ENCODE measurements at regions not wholly inside any gene's neighbourhood (a gene's known extent, or its start where the extent isn't known, plus 50 kb on each side); places are given as distances from the start of the nearest gene placed in this dataset.
"Not testable (repeated sequence)": the region's sequence is repeated elsewhere in the genome, so short reads cannot be mapped to it uniquely, and the experiment has no call there.

- no peak for DNase-seq
Observed at GRCh38 chr6:2611092-2611491, 139.6 kb downstream of the MYLK4 start.

- DNase-seq: no peak
Observed at GRCh38 chr6:2608503-2608902, 142.2 kb downstream of the MYLK4 start.

- no peak for DNase-seq
Observed at GRCh38 chr6:2600363-2600762, 150.4 kb downstream of the MYLK4 start.

DNA sequence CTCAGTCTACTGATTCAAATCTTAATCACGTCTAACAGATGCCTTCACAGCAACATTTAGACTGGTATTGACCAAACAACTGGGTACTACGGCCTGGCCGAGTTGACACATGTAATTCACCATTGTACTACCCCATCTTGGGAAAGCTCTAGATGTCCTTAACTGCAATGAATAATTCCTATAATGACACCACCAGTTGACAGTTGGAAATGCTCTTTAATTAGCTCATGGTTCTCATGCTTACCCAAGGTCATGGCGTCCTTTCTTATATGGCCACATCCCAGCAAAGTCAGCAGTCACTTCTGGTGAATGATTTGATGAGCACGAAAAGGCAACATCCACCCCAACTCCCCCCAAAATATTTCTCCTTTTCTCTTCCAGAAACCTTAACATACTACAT lies 150.9 kb downstream of the MYLK4 start:
- no peak for DNase-seq

GRCh38 chr6:2598867-2599266 lies 151.9 kb downstream of the MYLK4 start:
- DNase-seq: no peak

DNA sequence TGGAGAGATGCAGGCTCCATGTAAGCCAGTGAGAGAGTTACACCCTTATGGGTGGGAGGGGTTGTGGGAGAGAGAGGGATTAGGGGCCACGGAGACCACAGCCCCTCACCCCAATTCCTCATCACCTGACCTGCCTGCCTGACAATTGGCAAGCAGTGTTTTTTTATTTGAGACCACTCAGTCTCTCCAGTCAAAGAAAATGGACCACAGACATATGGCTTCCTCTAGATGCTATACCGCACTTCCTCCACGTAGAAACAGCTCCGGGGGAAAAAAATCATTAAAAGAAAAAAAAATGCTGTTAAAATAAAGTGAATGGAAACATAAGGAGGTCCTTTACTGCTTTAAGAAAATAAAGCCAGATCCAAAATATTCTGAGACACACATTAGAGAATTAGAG lies 152.7 kb downstream of the MYLK4 start:
- no peak for DNase-seq

DNA sequence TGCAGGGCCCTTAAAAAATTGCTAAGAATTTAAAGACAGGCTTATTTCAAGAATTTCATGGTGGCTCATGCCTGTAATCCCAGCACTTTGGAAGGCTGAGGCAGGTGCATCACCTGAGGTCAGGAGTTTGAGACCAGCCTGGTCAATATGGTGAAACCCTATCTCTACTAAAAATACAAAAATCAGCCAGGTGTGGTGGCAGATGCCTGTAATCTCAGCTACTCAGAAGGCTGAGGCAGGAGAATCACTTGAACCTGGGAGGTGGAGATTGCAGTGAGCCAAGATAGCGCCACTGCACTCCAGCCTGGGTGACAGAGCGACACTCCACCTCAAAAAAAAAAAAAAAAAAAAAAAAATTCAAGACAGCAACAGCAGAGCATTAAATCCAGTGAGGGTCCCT lies 153.3 kb downstream of the MYLK4 start:
- DNase-seq: not testable (repeated sequence)

DNA sequence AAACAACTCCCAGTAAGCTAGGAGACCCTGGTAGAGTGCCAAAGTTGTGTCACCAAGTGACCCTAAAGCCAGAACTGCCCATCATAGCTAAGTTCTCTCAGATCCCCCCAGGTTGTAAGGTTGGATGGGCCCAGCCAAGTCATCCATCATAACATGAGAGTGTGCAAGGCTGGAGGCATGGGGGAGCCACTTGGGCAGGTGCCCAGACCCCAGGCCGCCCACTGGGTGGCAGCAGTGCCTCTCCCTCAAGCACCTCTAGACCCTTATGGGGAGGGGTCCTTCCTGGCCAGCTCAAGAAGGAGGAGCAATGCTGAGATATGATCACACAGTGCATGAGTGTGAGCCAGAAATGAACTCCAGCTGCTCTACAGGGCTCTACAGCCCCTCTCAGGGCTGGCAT lies 154.5 kb downstream of the MYLK4 start:
- no peak for DNase-seq

GRCh38 chr6:2594868-2595267 lies 155.9 kb downstream of the MYLK4 start:
- no peak for DNase-seq

GRCh38 chr6:2593167-2593566 lies 157.6 kb downstream of the MYLK4 start:
- no peak for DNase-seq

- DNase-seq: no peak
Observed at GRCh38 chr6:2589171-2589661, 161.5 kb downstream of the MYLK4 start.

- DNase-seq: no peak
Observed at GRCh38 chr6:2583459-2583858, 167.3 kb downstream of the MYLK4 start.

GRCh38 chr6:2582268-2582667 lies 168.5 kb downstream of the MYLK4 start:
- no peak for DNase-seq

GRCh38 chr6:2581611-2582010 lies 169.1 kb downstream of the MYLK4 start:
- no peak for DNase-seq

GRCh38 chr6:2581011-2581410 lies 169.7 kb downstream of the MYLK4 start:
- DNase-seq: no peak

DNA sequence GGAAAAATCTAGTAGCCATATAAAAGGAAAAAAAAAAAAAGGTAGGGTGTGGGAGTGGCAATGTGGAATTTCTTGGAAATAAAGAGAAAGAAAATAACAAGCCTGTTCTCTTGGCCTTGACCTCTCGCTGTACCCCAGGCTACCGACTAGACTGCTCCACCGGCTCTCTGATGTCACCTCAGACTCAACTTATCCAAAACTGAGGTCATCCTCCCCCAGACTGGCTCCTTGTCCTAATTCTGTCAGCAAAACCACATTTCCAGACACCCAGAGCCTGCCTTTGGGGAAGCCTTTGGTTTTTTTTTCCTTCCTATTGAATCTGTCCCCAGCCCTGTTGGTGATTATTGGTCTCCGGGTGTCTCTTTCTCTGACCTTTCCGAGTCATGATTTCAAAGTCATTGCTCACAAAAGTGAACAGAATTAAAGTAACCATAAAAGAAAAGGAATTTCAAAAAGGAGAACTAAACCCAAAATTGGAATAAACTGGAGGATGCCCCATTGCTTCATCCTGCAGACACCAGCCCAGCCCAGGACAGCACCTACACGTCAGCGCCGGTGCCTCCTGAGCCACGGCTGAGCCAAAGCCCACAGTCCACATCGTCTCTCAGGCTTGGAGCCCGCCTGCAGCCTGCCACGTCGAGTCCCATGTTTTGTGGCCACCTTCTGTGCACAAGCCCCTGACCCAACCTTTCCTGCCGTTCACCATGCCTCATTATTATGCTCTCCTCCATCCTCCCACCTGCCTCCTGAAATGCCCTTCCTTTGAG lies 170.7 kb downstream of the MYLK4 start:
- DNase-seq: no peak

DNA sequence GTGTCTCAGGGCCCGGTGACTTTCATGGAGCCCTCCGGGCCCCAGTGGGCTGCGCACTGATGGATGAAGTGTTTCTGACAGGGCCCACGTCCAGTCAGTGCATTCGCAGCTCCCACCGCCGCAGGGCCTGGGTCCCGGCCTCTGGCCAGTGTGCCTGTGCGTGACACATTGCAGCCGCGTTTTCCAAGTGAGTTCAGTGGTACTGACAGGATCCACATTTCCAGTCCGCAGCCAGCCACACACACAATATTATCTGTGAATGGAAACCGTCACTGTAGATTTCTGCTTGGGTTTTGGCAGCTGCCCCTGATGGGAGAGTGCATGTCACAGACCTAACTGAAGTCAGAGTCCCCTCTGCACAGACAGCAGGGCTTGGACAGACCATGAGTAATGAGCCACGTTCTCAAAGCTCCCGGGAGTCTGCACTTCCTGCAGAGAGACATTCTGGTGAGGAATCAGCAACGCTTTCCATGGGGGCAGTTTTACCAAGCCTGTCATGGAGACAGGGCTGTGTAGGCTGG lies 171.4 kb downstream of the MYLK4 start:
- no peak for DNase-seq

GRCh38 chr6:2578767-2579166 lies 172.0 kb downstream of the MYLK4 start:
- DNase-seq: no peak

DNA sequence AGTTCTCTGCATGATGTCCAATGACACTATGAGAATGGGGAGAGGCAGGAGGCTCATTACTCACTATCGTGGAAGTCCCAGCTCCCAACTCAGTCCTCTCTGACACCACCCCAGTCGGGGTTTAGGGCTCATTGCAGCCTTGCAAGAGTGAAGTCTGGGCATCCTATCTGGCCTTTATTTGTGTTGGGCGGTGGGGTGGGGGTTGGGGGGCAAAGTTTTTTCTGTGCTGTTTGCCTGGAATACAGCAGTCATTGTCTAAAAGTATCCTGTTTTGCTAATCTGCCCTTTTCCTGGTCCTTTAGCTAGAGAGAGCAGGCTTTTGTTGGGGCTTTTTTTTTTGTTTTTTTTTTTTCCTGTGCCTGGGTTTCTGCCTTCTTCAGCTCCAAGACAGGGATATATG lies 174.2 kb downstream of the MYLK4 start:
- no peak for DNase-seq

- no peak for DNase-seq
Observed at GRCh38 chr6:2575236-2575635, 175.5 kb downstream of the MYLK4 start.

DNA sequence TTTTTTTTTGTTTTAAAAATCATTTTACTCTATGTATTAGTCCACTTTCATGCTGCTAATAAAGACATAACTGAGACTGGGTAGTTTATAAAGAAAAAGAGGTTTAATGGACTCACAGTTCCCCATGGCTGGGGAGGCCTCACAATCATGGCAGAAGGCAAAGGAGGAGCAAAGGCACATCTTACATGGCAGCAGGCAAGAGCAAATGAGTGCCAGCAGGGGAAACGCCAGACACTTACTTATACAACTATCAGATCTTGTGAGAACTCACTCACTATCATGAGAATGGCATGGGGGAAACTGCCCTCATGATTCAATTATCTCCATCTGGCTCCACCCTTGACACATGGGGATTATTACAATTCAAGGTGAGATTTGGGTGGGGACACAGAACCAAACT lies 181.3 kb downstream of the MYLK4 start:
- DNase-seq: not testable (repeated sequence)

DNA sequence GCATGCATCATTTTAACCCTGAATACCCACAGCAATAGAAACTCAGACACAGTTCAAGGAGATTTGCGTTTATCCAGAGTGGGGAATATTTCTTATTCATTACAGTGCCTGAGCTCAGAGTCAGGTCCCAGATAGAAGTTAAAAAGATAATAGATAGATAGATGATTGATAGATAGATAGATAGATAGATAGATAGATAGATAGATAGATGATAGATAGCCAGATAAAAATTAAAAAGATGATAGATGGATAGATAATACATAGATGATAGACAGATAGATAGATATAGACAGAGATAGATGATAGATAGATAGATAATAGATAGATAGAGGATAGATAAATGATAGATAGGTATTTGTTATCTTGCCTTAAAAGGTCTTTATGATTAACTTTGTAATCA lies 184.7 kb downstream of the MYLK4 start:
- DNase-seq: no peak

DNA sequence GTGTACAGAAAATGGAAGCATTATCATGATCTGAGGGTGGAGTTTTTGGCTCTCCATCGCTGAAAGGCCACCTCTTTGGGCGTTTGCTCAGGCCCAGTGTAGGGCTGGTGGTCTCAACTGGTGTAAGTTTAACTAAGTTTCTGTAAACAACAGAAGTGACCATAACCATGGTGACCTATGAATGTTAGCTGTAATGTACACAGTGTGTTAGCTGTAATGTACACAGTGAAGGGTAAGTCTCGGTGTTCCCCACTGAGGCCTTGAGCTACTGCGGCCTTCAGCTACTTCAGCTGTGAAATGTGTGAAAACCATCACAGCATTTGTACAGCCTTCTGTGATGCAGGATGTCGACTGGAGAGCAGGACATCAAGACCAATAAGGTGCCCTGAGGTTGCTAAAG lies 185.2 kb downstream of the MYLK4 start:
- no peak for DNase-seq

DNA sequence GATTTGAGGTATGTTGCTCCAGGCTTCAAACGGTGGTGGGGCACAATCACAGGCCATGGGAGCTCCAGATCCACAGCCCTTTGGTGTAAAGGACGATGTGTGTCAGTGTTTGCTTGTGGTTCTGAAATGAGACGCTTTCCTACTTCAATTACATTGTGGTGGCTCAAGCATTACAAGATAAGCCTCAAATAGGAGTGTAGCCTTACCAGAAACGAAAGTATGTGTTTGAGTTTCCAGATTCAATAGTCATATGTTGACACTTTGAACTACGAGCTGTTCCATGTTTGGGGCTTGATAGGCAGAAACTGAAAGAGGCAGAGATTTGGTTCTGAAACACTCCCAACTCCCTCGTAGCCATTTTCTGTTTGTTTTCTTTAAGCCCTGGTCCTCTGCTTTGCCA lies 187.1 kb downstream of the MYLK4 start:
- no peak for DNase-seq
